22Rv1 (cell line): ENCODE measurements at regions not wholly inside any gene's neighbourhood (a gene's known extent, or its start where the extent isn't known, plus 50 kb on each side); places are given as distances from the start of the nearest gene placed in this dataset.
"Not testable (repeated sequence)": the region's sequence is repeated elsewhere in the genome, so short reads cannot be mapped to it uniquely, and the experiment has no call there.

Experiments used
- H3K27ac ChIP-seq: fragments of 450-650 bp; 2 replicates; pipeline ENCODE4 v1.5.1; 2017
- ZFX ChIP-seq: fragments of 450-650 bp; IDR thresholded peaks from 2 replicates; pipeline ENCODE4 v1.6.1; 2017; ENCODE audit warnings: antibody characterized with exemption, borderline replicate concordance
- TF ChIP-seq, protein P1 (sequence below): fragments of 450-650 bp; IDR thresholded peaks from 2 replicates; pipeline ENCODE4 v1.5.1; 2017; ENCODE audit warnings: mild to moderate bottlenecking

DNA sequence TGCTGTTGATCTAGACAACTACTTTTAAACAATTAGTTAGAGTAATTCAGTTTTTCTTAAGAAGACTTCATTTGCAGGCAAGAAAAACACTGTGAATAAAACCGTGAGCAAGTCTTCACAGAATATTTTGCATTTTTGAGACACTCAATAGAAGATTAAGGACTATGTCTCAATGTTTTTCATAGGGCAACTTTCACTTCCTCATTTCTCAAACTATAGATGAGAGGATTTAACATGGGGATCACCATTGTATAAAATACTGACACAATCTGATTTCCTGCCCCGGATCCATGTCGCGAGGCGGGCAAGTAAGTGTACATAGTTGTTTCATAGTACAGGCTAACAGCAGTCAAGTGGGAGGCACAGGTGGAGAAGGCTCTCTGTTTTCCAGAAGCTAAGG lies 108.8 kb upstream of the IGSF1 start:
- H3K27ac ChIP-seq, result no peak overlapping the region
- no peak for TF ChIP-seq ZFX
- TF ChIP-seq, protein P1, sequence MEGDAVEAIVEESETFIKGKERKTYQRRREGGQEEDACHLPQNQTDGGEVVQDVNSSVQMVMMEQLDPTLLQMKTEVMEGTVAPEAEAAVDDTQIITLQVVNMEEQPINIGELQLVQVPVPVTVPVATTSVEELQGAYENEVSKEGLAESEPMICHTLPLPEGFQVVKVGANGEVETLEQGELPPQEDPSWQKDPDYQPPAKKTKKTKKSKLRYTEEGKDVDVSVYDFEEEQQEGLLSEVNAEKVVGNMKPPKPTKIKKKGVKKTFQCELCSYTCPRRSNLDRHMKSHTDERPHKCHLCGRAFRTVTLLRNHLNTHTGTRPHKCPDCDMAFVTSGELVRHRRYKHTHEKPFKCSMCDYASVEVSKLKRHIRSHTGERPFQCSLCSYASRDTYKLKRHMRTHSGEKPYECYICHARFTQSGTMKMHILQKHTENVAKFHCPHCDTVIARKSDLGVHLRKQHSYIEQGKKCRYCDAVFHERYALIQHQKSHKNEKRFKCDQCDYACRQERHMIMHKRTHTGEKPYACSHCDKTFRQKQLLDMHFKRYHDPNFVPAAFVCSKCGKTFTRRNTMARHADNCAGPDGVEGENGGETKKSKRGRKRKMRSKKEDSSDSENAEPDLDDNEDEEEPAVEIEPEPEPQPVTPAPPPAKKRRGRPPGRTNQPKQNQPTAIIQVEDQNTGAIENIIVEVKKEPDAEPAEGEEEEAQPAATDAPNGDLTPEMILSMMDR, result no peak

- no peak overlapping the region for H3K27ac ChIP-seq
- TF ChIP-seq, protein P1, result no peak
- TF ChIP-seq ZFX, result no peak
Observed at GRCh38 chrX:131399678-131400428, 110.7 kb upstream of the IGSF1 start.

GRCh38 chrX:131402124-131402811 lies 113.2 kb upstream of the IGSF1 start:
- no peak overlapping the region for H3K27ac ChIP-seq
- TF ChIP-seq, protein P1, result no peak
- TF ChIP-seq ZFX, result no peak

DNA sequence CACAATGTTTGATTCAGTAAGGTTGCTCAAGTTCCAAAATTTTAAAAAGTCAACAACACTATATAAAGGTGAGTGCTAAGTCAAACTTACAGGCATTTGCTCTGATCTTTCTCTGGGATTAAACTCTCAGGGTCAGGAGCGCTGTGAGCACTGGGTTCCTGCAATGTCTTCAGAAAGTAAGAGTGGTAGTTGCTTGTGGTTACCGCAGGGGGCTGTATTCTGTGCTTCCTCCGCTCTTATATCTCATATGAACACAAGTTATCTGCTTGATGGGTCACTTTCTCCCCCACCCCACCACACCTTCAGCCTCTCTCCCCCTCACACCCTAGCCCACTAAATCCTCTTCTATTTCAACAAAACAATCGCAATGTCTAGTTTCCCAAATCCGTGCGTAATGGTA lies 116.4 kb upstream of the IGSF1 start:
- TF ChIP-seq, protein P1, result no peak
- TF ChIP-seq ZFX, result no peak
- H3K27ac ChIP-seq, result no peak overlapping the region

DNA sequence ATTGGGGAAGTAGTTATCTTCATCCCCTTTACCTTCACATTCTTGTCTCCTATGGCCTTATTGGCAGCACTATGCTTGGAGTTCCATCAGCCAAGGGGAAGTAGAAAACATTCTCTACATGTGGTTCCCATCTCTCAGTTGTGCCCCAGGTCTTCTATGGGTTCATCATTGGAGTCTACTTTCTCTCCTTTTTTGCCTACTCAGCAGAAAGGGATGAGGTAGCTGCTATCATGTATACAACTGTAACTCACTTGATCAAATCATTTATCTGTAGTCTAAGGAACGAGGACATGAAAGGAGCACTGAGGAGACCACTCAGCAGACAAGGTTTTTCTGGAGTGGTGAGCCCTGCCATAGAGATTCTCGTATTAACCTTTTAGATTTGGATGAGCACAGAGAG lies 119.0 kb upstream of the OR13H1 start:
- no peak for TF ChIP-seq ZFX
- TF ChIP-seq, protein P1, result no peak
- H3K27ac ChIP-seq, result no peak overlapping the region

- not testable (repeated sequence) for H3K27ac ChIP-seq
Observed at GRCh38 chrX:131430465-131430864, 113.4 kb upstream of the OR13H1 start.

GRCh38 chrX:131441033-131441432 lies 102.8 kb upstream of the OR13H1 start:
- no peak for TF ChIP-seq ZFX
- TF ChIP-seq, protein P1, result no peak
- no peak overlapping the region for H3K27ac ChIP-seq
